ENCODE measurements at regions not wholly inside any gene's neighbourhood (a gene's known extent, or its start where the extent isn't known, plus 50 kb on each side); places are given as distances from the start of the nearest gene placed in this dataset.

- TF ChIP-seq POLR2AphosphoS5 (IDR thresholded peaks at IDR 0.05) = no peak
- no peak for TF ChIP-seq CTCF (IDR thresholded peaks at IDR 0.05)
These were observed 225.4 kb upstream of the UBE2E2 start for GRCh38 chr3:22977650-22978289.

All from gastroesophageal sphincter (tissue), 3 donors.